ENCODE measurements at regions not wholly inside any gene's neighbourhood (a gene's known extent, or its start where the extent isn't known, plus 50 kb on each side); places are given as distances from the start of the nearest gene placed in this dataset.

DNA sequence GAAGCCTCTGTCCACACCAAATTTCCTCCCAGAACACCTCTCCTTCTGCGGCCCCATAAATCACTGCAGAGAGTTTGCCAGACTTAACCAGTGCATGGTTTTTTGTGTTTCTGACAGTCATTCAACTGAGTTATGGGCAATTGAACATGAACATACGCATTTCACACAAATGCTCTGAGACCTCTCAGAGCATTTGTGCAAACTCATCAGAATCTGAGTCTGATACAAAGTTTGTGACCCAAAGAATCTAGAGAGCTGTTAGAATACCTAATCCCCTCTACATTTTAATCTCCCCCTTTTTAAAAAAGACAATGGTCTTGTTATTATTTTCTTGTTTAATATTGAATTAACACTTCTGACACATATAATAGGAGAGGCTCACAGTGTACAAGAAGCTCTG is 416.9 kb upstream of the SMARCA2 start:
- no peak for DNase-seq

DNA sequence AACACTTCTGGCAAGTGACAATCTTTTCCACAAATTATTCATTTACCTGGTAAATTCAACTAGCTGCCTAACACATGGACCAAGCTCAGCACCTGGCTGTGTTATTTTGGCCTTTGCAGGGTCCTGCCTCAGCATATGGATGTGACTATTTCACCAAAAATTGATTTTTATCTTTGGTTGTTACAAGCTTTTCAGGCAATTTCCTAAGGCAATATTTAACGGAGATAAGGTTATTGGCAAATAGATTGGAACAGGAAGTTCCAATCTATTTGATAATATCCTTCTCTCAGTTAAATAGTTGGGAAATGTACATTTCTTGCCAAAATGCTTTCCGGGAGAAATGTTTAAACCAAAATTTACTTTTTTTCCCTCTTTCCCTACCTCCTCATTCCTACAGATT is 415.2 kb upstream of the SMARCA2 start:
- DNase-seq: no peak

DNA sequence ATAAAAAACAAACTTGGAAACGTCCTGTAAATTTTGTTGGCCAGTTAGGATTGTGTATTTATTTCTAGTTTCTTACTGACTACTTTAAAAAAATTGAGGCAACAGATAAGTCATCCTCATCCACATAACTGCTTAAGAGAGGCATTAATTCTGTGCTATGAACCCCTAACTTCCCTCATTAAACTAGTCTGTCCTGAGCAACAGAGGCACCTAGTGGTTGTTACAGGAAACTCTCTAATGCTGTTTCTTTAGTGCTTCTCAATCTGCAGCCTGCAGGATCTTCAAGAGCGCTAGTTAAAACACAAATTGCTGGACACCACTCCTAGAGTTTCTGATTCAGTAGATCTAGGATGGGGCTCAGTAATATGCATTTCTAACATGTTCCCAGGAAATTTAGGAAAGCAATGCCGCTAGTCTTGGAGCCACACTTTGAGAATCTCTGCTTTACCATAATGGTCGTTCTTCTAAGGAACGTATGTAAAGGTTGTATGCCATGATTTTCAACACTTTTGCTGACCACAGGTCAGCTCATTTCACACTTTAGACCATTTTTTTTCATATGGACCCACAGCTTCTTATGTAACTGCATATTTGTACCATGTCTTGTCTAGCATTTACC is 410.1 kb upstream of the SMARCA2 start:
- DNase-seq: peak; percentile 15

DNA sequence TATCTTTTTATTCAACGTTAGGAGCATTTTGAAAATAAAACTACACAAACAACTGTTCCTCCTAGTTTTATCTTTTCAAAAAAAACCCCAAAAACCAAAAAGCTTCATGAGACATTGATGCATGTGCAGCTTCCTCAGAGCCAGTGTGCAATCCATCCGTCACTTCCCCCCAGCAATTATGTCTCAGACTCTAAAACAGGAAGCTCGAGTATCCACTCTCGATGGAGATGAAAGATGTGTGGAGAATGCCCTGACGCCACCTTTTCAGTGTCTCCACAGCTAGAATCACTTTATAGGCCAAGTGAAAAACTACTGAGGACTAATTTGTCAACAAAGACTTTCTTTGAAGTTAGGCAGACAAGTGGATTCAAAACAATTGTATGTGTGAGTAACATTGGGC is 408.9 kb upstream of the SMARCA2 start:
- DNase-seq: no peak

DNA sequence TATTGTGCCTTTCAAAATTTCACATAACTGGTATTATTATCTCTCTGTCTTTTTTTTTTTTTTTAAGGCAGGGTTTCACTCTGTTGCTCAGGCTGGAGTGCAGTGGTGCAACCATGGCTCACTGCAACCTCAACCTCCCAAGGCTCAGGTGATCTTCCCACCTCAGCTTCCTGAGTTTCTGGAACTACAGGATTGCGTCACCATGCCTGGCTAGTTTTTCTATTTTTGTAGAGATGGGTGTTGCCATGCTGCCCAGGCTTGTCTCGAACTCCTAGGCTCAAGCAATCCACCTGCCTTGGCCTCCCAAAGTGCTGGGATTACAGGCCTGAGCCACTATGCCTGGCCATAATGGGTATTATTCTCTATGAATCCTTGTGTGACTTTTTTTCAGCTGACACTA is 402.3 kb upstream of the SMARCA2 start:
- no peak for DNase-seq

DNA sequence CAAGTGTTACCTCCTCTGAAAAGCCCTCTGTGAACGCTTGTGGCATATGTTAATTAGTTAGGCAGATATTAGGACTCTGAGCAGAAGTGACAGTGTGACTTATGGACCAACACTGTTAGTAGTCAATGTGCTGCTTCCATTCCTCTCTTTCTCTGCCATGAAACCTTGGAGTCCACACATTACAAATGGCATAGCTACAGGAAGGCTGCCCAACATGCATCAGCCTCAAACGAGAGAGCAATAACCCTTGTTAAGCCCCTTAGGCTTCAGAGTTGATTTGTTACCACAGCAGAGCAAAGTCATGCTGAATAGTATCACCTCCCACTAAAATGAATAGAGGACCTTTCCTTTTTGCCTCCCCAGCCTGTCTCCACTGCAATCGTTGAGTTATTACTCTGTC is 397.7 kb upstream of the SMARCA2 start:
- no peak for DNase-seq

DNA sequence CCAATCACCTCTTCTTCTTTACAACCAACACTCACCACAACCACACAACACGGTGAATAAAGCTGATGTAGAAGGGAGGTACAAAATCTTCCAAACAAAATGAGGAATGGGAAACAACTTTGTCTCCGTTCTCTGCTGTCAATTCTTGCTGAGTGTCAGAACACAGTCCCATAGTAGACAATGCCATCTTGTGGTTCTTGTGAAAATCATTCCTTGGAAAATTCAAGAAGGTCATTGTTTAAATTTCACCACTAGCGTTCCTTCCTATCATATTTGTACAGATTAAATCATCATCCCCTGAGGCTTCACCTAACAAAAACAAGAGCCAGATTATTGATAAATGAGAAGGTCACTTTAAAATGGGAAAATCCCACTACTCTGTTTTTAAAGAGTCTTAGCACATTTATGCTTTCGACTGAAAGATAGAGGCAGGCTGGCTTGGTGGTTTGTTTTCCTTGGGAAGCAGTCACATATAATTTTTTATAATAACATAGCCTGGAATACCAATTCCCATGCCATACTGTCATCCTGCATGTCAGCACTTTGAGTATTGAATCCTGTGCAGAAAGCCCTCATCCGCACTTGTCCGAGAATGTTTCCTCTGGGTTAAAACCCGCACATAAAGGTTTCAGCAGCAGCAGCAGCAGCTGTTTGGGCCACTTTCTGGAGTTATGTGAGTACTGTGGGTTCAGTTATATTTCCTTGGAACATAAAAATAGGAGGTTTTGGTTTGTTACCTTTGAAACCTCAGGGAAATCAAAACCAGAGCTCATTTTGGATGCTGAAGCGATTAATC is 395.0 kb upstream of the SMARCA2 start:
- peak; percentile 20 for DNase-seq

DNA sequence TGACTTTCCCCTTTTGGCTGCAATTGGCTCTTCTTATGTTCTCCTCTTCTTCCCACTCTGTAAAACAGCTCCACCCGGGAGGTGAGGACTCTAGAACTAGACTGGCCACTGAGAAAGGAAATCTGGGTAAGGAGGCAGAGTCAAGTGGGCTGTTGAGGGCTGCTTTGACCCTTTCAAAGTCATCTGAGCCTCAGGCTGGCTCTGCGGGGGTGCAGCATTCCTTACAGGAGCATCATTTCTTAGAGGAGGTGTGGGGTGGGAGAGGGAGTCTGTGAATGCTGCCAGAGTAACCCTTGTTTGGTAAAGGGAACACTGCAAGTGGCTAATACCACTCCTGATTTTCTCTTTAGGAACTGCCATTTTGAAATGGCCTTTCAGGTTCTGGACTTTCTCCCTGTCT is 377.7 kb upstream of the SMARCA2 start:
- DNase-seq: no peak

DNA sequence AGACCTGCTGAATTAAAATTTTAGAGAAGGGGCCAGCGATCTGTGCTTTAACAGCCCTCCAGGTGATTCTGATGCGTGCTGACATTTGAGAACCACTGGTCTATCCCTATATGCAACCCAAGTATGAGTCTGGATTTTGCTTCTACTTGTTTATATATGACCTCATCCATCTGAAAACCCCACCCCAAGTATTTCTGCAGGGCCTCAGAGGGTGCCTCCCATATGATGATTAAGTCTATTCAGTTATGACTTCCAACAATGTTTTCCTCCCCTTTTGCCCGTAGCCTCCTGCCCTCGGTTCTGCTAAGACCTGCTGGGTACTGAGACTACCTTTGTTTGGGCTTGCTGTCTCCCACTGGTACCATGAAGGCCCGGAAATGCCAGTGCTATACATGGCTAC is 376.0 kb upstream of the SMARCA2 start:
- DNase-seq: no peak

DNA sequence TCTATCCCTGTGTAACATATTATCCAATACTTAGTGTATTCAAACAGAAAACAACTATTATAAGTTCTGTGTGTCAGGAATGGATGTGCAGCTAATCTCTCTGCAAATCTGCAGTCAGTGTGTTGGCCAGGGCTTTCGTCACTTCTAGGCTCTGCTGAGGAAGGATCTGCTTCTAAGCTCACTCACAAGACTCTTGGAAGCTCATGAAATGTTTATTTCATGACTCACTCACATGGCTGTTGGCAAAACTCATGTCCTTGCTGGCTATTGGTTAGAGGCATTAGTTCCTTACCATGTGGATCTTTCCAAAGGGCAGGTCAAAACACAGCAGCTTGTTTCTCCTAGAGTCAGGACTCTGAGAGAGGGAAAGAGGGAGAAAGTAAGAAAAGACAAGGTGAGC is 367.4 kb upstream of the SMARCA2 start:
- no peak for DNase-seq

DNA sequence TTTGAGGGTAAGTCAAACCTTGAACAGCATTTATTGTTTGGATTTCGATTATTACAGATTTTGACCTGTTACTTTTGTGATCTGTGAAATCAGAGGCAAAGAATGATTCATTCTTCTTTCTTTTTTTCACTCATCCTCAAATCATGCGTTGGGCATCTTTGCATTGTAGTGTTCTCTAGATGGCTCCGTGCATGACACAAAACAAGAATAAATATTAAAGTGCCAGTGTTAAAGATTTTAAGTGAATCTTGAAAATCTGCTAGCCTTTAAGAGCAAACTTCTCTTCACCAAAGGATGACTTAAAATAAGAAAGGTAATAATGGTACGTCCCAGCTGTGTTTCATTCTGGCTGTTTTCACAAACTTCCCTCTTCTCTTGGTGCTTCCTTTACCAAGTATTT is 361.9 kb upstream of the SMARCA2 start:
- DNase-seq: no peak

DNA sequence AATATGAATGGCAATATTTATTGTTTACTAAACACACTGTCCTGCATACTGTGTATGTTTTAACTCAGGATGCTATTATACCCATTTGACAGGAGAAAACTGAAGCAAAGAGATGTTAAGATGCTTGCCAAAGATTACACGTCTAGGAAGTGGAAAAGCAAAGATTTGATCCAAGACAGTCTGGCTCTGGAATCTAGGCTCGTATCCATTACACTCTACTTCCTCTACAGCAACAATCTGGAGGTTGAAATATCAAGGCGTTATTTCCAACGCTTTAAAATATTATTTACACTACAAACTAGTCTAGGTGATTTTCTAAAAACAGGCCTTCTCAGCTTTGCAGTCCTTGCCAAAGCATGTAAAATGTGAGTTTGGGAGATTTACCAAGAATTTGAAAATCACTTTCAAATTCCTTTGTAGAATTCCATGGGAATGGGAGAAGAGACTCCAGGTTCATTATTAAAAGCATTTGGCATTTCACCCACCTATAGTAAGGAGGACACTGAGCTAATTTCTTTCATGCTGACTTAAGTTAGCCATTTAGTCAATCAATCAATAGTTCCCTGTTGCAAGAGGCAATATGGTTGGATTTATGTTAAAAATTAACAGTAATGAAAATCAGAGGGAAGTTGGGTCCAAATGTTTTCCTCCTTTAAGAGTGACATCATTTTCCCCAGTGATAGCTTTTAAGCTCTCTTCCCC is 356.3 kb upstream of the SMARCA2 start:
- DNase-seq: no peak

DNA sequence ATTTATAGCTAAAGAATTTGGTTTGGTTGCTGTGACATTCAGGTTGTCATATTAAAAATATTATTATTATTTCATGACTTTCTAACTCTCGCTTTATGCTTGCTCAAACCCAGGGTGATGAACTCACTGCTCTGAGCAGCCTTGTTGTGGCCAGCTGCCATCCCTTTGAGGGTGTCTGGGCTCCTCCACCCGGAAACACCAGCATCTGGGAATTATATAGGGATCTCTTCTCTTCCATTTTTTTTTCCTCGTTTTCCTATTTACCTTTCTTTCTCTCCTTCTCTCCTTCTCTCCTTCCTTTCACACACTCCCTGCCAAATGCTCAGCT is 355.8 kb upstream of the SMARCA2 start:
- no peak for DNase-seq

DNA sequence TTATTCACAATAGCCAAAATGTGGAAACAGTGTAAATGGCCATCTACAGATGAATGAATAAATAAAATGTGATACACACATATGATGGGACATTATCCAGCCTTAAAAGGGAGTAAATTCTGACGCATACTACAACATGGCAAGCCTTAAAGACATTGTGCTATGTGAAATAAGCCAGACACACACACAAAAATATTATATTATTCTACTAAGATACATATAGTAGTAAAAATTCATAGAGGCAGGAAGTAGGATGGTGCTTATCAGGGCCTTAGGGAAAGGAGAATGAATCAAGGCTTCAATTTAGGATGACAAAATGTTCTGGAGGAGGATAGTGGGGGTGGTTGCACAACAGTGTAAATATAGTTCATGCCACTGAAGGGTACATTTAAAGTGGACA is 346.7 kb upstream of the SMARCA2 start:
- no peak for DNase-seq

DNA sequence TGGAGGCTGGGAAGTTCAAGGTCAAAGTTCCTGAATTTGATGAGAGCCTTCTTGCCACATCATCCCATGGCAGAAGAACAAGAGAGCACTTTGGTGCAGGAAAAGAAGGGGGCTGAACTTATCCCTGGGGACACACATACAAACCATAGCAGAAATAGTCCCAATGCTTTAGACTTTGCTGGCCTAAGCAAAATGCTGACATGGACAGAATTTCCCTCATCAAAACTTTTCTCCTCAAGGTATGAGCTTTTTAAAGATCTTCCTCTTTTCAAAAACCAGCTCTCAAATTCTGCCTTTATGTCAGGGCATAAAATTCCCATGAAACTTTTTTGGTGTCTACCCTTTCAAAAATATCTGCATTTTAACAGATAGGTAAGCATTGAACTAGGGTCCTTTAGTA is 341.8 kb upstream of the SMARCA2 start:
- DNase-seq: no peak

DNA sequence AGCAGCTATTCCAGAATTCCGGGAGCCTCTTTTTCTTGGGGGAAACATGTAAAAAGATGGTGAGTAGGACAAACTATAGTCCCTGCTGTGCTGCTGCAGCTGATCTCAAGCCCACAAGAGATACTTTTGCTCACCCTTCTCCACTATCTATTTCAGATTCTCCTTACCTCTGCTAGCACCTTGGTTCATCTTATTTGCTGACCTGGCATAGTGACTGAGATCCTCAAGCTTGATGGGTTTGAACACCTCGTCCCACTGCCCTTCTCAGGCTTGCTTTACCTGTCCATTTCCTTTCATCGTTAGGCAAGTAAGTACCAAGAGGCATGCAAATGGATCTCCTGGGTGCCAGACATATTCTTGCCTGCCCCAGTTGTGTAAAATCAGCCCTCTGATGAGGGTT is 338.4 kb upstream of the SMARCA2 start:
- no peak for DNase-seq

DNA sequence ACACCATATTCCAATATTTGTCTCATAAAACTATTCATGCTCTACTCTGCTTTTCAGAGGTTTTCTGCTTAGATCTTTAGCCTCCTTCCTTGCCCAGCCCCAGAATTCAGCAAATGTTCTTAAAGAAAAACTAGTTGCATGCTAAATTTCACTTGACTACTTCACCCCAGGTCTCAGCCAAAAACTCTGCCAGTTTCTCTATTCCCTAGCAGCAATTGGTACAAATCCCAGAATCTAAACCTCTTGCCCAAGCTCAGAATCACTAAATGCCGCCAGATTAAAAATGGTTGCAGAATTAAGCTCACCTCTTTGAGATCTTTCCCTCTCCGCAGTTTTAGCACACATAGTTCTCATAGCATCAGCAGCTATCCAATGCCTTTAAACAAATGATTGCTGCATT is 331.2 kb upstream of the SMARCA2 start:
- DNase-seq: no peak

DNA sequence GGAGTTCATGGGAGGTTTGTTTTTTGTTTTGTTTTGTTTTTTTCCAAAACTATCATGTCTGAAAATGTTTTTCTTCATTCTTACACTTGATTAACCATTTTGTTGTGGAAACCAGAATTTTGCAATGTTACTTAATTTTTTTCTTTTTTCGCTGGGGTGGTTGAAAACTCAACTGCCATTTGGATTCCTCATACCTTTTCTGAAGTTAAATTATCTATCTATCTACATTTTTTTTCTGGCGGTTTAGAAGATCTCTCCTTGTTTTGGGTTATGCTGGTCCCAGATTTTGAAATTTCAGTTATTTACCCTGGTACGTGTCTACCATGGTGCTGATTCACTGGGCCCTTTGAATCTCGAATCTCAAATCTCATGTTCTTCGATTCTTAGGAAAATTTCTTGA is 316.2 kb upstream of the SMARCA2 start:
- DNase-seq: no peak

DNA sequence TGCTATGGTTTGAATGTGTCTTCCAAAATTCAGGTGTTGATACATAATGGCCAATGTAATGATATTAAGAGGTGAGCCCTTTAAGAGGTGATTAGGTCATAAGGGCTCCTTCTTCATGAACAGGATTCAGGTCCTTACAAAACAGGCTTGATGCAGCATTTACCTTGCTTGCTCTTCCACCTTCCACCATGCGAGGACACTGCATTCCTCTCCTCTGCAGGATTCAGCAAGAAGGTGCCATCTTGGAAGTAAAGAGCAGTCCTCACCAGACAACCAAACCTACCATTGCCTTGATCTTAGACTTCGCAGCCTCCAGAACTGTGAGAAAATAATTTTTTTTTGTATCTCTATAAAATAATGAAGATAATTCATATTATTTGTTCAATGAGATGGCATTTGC is 314.0 kb upstream of the SMARCA2 start:
- DNase-seq: no peak

DNA sequence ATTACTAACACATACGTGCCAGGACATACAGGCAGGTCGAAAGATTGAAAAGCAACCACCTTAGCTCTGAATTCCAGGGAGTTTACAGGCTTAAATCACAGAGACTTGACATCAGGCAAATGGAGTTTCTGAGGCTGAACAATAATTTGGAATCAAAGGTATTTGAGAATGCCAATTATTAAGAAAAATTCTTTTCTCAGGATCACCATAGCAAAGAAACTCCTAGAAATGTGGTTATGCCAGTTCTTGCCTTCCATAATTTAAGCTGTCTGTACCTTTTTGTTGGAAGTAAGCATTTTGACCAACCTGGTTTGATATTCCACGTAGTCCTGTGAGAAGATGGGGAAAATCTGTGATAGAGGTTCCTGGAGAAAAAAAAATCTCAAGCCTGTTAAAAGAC is 312.4 kb upstream of the SMARCA2 start:
- no peak for DNase-seq

DNA sequence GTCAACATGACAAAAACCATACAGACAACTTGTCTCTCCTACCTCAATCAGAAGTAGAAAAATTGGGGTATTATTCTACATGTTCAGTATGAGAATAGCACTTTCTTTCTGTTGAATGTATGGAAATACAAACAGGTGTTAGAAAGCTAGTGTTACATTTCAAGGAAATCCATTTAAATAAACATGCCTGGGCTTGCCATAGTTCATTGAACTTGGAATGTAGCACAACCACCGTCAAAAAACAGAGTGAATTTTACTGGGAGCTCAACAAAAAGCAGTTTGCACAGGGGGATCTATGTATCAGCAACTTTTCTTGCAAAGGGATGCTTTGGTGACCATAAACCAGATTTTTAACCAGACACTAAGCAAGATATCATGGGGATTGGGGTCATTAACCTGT is 307.9 kb upstream of the SMARCA2 start:
- peak; percentile 27 for DNase-seq

DNA sequence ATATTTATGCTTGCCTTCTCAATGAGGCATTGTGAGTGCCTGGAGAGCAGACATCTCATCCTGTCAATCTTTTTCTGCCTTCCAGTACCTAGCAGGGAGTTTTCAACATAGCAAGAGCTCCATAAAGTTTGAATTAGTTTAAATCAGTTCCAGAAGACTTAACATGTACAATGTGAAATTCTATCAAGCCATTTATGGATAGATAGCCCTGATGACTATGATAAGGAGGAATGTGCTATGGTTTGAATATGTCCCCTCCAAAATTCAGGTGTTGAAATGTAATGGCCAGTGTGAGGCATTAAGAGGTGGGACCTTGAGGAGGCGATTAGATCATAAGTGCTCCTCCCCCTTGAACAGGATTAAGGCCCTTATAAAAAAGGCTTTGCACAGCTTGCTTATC is 306.9 kb upstream of the SMARCA2 start:
- no peak for DNase-seq

DNA sequence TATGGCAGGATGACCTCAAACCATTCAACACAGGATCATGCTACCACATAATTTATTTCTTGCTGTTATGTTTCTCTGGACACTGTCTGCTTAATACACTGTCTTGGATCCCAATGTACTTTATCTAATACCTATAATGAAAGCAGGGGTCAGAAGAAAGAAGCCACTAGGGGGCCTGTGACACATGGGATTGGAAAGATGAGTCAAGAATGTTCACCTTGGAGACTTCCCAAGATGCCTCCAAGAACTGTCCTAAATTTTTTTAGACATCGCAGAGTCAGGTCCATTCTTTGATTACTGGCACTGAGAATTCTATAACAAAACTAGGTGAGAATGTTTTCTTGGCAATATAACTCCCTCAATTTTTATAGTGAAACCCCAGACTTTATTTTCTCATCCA is 305.8 kb upstream of the SMARCA2 start:
- peak; percentile 8 for DNase-seq

DNA sequence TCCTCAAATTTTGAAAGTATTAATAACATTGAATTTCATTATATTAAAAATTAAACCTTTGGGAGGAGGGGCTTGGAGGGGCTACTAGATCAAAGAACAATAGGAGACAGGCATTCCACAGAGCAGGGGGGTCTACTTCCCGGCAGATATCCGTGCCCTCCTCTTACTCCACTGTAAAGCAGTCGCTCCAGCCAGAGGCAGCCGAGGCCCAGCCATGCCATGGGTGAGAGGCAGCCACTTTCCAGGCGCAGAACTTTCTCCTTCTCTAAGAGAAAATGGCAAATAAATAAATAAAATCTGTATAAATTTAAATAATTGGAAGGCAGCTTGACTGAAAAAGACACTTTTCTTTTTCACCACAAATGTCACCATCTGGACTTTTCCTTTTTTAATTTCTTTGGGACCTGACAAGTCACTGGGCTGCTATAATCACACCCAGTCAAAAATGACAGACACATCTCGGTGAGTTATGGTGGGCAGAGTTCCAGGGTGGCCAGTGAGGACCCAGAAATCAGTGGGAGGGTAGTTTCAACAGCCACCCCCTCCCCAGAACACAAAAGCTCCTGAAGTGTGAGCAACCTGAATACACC is 302.2 kb upstream of the SMARCA2 start:
- DNase-seq: no peak

Data from NCI-H1694 (cell line).